ENCODE measurements at regions not wholly inside any gene's neighbourhood (a gene's known extent, or its start where the extent isn't known, plus 50 kb on each side); places are given as distances from the start of the nearest gene placed in this dataset.
"Not testable (repeated sequence)": the region's sequence is repeated elsewhere in the genome, so short reads cannot be mapped to it uniquely, and the experiment has no call there.

GRCh38 chr12:4141348-4142270, 132.0 kb upstream of the CCND2 start:
- Histone ChIP-seq H3K4me3 (no peak overlapping the region), H3K27me3 (no peaks in the 10 kb centered on the region), H3K9me3 (no peaks in the 10 kb centered on the region), H3K4me1 (no peaks in the 10 kb centered on the region), H3K27ac (no peak overlapping the region), H3K36me3 (no peaks in the 10 kb centered on the region)
- DNase-seq (no peak), ATAC-seq (no peak)
- intact Hi-C loops (cut with DNase I), result no loop called here
- TF ChIP-seq CTCF (IDR thresholded peaks at IDR 0.05), result no peak

- no peak for TF ChIP-seq CTCF (IDR thresholded peaks at IDR 0.05)
- H3K9me3 ChIP-seq, result no peaks in the 10 kb centered on the region
- no peak for ATAC-seq
- intact Hi-C loops (cut with DNase I), result no loop called here
- no peak overlapping the region for H3K27ac ChIP-seq
- H3K4me1 ChIP-seq, result no peaks in the 10 kb centered on the region
- no peak for DNase-seq
- no peaks in the 10 kb centered on the region for H3K27me3 ChIP-seq
- H3K36me3 ChIP-seq, result no peaks in the 10 kb centered on the region
- H3K4me3 ChIP-seq, result no peak overlapping the region
These were observed 132.8 kb upstream of the CCND2 start for GRCh38 chr12:4140581-4141301.

- Histone ChIP-seq H3K27me3 (no peaks in the 10 kb centered on the region), H3K9me3 (no peaks in the 10 kb centered on the region), H3K4me1 (no peaks in the 10 kb centered on the region), H3K27ac (no peak overlapping the region), H3K4me3 (no peak overlapping the region), H3K36me3 (no peaks in the 10 kb centered on the region)
- intact Hi-C loops (cut with DNase I), result no loop called here
- TF ChIP-seq CTCF (IDR thresholded peaks at IDR 0.05), result no peak
- ATAC-seq, result no peak
- DNase-seq, result no peak
These were observed 134.4 kb upstream of the CCND2 start for GRCh38 chr12:4139191-4139590.

GRCh38 chr12:4138532-4138931, 135.0 kb upstream of the CCND2 start:
- H3K27ac ChIP-seq; DNase-seq; intact Hi-C loops (cut with DNase I); H3K9me3 ChIP-seq; ATAC-seq; H3K4me1 ChIP-seq; H3K4me3 ChIP-seq; H3K27me3 ChIP-seq; H3K36me3 ChIP-seq: not testable (repeated sequence)

- TF ChIP-seq CTCF (IDR thresholded peaks at IDR 0.05), result no peak
- H3K36me3 ChIP-seq, result no peaks in the 10 kb centered on the region
- no peak overlapping the region for H3K27ac ChIP-seq
- no peaks in the 10 kb centered on the region for H3K9me3 ChIP-seq
- ATAC-seq (no peak), DNase-seq (no peak)
- H3K4me3 ChIP-seq, result no peak overlapping the region
- no peaks in the 10 kb centered on the region for H3K4me1 ChIP-seq
- no peaks in the 10 kb centered on the region for H3K27me3 ChIP-seq
- intact Hi-C loops (cut with DNase I), result no loop called here
These were observed 135.5 kb upstream of the CCND2 start for GRCh38 chr12:4138051-4138450.

- no peak for ATAC-seq
- no peaks in the 10 kb centered on the region for H3K9me3 ChIP-seq
These were observed 136.1 kb upstream of the CCND2 start for GRCh38 chr12:4137441-4137840.

More at GRCh38 chr12:4137441-4137840, 136.1 kb upstream of the CCND2 start:
- H3K27ac ChIP-seq, result no peak overlapping the region
- no peaks in the 10 kb centered on the region for H3K27me3 ChIP-seq
- no peak overlapping the region for H3K4me3 ChIP-seq
- intact Hi-C loops (cut with DNase I), result no loop called here
- no peak for DNase-seq
- H3K4me1 ChIP-seq, result no peaks in the 10 kb centered on the region
- TF ChIP-seq CTCF (IDR thresholded peaks at IDR 0.05), result no peak
- H3K36me3 ChIP-seq, result no peaks in the 10 kb centered on the region

Data from upper lobe of right lung (tissue), 1 donor.